ENCODE measurements at regions not wholly inside any gene's neighbourhood (a gene's known extent, or its start where the extent isn't known, plus 50 kb on each side); places are given as distances from the start of the nearest gene placed in this dataset.

DNA sequence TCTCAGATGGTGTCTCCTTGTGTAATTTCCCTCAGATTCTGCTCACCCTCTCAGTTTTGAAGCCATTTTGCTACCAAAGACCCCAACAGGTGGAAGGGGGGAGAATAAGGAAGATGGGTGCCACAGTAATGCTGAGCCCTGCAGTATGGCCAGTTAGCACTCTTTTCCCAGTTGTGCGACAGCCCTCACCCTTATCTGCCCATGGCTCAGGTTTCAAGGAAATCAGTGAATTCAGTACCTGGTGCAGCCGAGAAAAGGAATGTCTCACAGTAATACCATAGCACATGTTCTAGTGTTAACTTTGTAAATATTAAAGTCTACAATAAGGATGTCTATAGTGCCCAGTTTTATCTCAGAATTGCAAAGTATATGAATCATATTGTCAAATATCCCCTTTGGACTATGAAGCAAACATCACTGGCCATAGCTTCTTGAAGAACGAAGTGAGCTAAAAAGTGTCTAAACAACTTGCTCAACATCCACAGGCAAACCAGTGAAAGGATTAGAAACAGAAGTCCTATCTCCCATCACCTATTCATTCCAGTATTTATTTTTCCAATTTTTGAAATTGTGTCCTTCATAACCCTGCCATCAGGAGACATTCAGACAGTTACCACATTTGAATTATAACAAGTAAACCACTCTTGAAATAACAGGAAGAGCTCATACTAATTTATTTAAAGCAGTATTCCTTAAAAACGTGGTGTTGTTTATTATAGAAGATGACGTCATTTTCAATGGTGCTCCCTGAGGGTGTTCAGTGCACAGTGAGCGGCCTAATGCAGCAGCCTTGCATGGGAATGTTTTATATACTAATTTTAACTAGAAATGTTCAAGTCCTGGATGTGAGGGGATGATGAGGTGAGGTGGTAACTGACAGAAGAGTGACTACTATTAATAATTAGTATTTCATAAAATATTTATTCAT is 366.2 kb downstream of the TFAP2A start:
- DNase-seq (ENCODE audit: low read depth): no peak

GRCh38 chr6:10042280-10042679 is 372.6 kb downstream of the TFAP2A start:
- no peak for DNase-seq (ENCODE audit: low read depth)

DNA sequence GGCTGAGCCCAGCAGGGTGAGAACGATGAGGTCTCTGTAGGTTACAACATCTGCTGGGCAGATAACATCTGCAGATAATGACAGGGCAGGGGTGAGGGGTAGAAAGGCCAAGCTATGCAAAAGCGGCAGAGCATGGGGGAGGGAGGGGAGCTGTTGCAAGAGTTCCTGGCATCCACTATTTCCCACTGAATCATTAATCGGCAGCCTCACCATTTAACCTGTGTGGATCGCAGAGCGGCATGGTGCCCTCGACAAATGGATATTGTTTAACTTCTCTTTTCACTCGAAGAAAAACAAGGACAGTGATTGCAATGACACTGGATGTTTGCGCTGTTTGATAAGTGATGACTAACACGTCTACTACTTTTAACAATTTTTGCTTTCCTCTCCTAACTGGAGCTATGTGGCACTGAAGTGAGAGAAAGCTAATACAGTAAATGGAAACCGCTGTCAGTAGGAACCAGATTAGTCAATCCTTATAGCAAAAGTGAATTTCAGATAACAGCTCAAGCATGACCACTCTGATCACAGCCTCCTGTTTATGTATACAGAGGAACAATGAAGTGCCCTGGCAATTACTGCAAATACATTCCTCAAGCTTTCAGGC is 381.5 kb downstream of the TFAP2A start:
- peak; percentile 26 for DNase-seq (ENCODE audit: low read depth)

DNA sequence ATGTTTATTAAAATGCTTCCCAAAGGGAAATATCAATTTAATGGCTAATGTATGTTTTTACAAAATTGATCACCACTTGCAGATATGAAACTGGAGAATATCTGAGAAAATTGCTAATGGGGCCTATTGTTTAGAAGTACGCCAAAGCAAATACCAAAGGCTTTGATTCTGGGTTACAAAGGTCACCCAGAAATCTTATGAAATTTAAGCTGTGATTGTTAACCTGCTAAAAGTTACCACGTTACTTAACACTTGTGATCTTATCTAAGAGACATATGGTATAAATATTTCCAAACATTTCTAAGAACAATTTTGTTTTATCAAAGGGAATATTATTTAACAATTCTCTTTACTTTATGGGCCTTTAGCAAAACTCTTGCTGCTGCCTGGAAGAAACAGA is 383.3 kb downstream of the TFAP2A start:
- no peak for DNase-seq (ENCODE audit: low read depth)

DNA sequence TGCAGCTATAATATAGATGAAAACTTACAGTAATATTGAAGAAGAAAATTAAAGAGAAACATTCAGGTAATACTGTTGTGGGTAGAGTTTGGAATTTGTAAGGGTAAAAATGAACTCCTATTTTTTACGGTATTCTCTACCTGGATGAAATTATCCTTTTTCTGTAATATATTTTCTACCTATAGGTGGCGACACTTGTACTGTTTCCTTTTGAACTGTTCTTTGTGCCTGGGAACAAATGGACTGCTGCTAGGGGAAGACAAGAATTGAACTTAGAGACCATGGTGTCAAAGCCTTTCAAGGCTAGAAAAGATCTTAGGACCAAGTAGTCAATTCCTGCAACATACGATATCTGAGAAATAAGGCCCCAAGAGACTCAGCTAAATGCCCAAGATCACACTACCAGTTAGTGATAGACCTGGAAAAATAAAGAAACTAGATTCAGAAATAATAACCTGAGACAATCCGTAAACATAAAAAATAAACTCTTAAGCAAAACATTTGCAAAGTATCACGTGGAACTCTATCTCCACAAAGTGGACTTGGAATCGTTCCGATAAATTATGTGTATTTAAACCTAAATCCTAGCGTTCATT is 383.8 kb downstream of the TFAP2A start:
- peak; percentile 8 for DNase-seq (ENCODE audit: low read depth)

- DNase-seq (ENCODE audit: low read depth): no peak
These were observed 386.7 kb downstream of the TFAP2A start for GRCh38 chr6:10028222-10028621.

DNA sequence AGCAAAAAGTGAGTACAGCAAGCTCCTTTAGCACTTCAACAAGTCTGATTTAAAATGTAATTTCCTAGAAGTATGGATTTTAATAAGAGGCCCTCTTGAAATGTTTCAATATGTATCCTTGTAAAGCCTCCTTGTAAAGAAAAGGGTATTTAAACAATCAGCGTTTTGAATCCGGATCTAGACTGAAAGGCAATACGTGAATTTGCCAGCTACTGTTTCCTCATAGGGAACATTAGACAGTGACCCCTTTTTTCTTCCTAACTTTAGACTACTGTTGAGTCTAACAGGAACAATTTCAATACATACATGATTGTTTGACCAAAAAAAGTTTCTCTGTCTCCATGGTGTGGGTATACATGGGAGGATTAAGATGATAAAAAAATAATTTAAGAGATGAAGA is 395.0 kb downstream of the TFAP2A start:
- DNase-seq (ENCODE audit: low read depth): no peak

- DNase-seq (ENCODE audit: low read depth): peak; percentile 4
These were observed 400.3 kb downstream of the TFAP2A start for GRCh38 chr6:10014557-10014956.

DNA sequence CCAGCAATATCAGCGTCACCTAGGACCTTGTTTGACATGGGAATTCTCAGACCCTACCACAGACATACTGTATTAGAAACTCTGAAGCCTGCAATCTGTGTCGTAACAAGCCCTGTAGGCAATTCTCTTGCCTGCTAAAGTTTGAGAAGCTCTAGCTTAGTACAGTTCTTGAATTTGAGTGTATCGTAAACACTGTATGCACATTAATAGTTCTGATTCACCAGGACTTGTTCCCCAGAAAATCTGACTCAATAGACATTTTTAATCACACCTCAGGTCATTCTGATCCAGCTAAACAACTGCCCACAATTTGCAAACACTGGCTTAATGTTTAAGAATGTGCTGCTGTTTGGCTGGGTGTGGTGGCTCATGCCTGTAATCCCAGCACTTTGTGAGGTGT is 414.3 kb downstream of the TFAP2A start:
- no peak for DNase-seq (ENCODE audit: low read depth)

DNA sequence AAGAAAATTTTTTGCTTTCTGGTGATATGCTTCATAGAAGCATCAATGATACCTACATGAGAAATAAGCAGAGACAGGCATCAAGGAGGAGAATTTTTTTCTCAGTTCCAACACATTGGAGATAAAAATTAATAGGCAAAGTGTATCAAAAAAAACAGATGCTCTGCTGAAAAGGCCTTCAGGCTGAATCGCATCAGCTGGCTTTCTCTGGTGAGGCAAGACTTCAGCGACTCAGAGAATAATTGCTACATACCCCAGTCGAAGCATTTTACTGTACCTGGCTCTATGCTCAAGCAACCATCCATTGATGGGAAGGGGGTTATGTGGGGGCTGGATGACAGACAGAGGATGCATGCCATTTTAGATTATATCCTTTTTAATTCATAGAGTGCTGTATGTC is 415.1 kb downstream of the TFAP2A start:
- DNase-seq (ENCODE audit: low read depth): no peak

- DNase-seq (ENCODE audit: low read depth): no peak
These were observed 428.6 kb downstream of the TFAP2A start for GRCh38 chr6:9986273-9986672.

GRCh38 chr6:9985481-9985880 is 429.4 kb downstream of the TFAP2A start:
- no peak for DNase-seq (ENCODE audit: low read depth)

DNA sequence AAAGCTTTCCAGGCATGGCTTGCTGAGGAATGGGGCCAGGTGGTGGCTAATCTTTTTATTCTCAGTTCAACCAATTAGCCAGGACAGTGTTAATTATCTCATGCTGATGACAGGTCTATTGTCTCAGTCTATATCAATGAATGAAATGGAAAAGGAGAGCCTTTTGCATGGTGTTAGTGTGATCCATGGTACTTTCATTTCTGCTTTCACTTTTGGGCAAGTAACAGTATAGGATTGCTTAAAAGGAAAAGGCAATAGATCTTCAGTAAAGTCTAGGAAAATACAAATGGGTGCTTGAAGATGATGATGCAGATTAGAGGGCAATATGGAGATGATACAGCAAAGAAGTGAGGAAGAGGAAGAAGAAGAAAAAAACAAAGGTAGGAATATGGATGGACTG is 430.3 kb downstream of the TFAP2A start:
- DNase-seq (ENCODE audit: low read depth): no peak

DNA sequence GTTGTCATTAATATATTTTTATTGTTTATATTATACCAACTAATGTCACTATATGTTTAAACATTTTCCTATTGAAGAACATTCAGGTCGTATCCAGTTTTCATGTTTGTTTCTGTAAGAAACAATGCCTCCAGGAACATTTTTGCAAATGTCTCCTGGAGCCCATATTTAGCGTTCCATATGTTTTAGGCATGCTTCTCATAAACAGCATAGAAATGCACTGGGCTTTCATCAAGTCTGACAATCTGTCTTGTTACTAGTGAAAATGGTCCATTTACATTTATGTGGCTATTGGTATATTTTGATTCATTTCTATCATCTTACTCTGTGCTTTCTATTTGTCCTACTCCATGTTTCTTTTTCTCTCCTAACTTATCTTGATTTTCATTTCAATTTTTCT is 431.7 kb downstream of the TFAP2A start:
- no peak for DNase-seq (ENCODE audit: low read depth)

GRCh38 chr6:9982215-9982614 is 432.7 kb downstream of the TFAP2A start:
- no peak for DNase-seq (ENCODE audit: low read depth)

GRCh38 chr6:9979996-9980395 is 434.9 kb downstream of the TFAP2A start:
- no peak for DNase-seq (ENCODE audit: low read depth)

- no peak for DNase-seq (ENCODE audit: low read depth)
These were observed 436.4 kb downstream of the TFAP2A start for GRCh38 chr6:9978480-9978879.

GRCh38 chr6:9977411-9977810 is 437.5 kb downstream of the TFAP2A start:
- no peak for DNase-seq (ENCODE audit: low read depth)

- no peak for DNase-seq (ENCODE audit: low read depth)
These were observed 453.2 kb downstream of the TFAP2A start for GRCh38 chr6:9961646-9962045.

GRCh38 chr6:9957215-9957759 is 457.6 kb downstream of the TFAP2A start:
- DNase-seq (ENCODE audit: low read depth): no peak

- DNase-seq (ENCODE audit: low read depth): no peak
These were observed 466.2 kb downstream of the TFAP2A start for GRCh38 chr6:9948678-9949077.

GRCh38 chr6:9943986-9944385 is 470.9 kb downstream of the TFAP2A start:
- DNase-seq (ENCODE audit: low read depth): no peak

- no peak for DNase-seq (ENCODE audit: low read depth)
These were observed 471.8 kb downstream of the TFAP2A start for GRCh38 chr6:9943026-9943425.

Measured in iris pigment epithelial cell (primary cell).